ENCODE measurements at regions not wholly inside any gene's neighbourhood (a gene's known extent, or its start where the extent isn't known, plus 50 kb on each side); places are given as distances from the start of the nearest gene placed in this dataset.

DNA sequence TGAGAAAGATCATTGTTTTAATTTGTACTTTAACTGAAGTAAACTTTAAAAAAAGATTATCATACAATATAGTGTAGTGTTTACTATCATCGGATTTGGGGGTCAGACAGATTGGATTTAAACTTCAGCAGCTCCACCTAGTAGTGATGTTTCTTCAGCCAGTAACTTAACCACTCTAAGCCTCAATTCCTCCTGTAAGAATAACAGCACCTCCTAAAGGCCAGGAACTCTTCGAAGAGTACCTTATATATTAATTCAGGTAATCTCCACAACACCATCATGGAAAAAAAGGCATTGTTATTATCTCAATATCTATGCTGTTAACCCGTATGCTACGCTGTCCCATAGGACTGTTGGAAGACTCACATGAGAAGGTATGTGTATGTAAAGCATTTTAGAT lies 69.0 kb upstream of the DLGAP1 start:
- Histone ChIP-seq H3K9me3 (replicated peaks in 1 of 2; ENCODE audit: control insufficient read depth in 1 of 2, insufficient read depth in 1 of 2, low read length in 2 of 2) (peaks cover 10 to 13% of the 10 kb centered on the region in 2 donors), H3K4me3 (replicated peaks in 1 of 3; ENCODE audit: low read depth in 2 of 3, low read length in 3 of 3) (no peak overlapping the region), H3K36me3 (replicated peaks in 1 of 2; ENCODE audit: control insufficient read depth in 1 of 2, insufficient read depth in 2 of 2, low read length in 2 of 2) (no peaks in the 10 kb centered on the region), H3K4me1 (ENCODE audit: control insufficient read depth in 1 of 2, insufficient read depth in 2 of 2, low read length in 2 of 2) (no peaks in the 10 kb centered on the region), H3K27ac (ENCODE audit: low read depth in 1 of 2, low read length in 2 of 2) (no peak overlapping the region), H3K27me3 (ENCODE audit: control insufficient read depth in 2 of 2, insufficient read depth in 2 of 2, low read length in 2 of 2) (no peaks in the 10 kb centered on the region), H3K9ac (ENCODE audit: insufficient read depth, low read length, poor library complexity, severe bottlenecking) (no peak overlapping the region), H4K20me1 (ENCODE audit: insufficient read depth, low read length) (no peaks in the 10 kb centered on the region), H2AFZ (ENCODE audit: insufficient read depth, low read depth, low read length, poor library complexity, severe bottlenecking) (no peak overlapping the region), H3K79me2 (ENCODE audit: insufficient read depth, low read length) (no peaks in the 10 kb centered on the region), H3K4me2 (replicated peaks; ENCODE audit: extremely low read depth, low read length, poor library complexity, severe bottlenecking) (no peak overlapping the region)
- intact Hi-C loops (cut with micrococcal nuclease) = no loop called here
- WGBS (ENCODE audit: insufficient coverage) = no CpG with 5 or more reads among the region's 4 CpGs
- Mint-ChIP-seq H3K36me3 (no peaks in the 10 kb centered on the region), H3K27ac (no peak overlapping the region), H3K4me3 (no peak overlapping the region), H3K27me3 (ENCODE audit: low read depth in 3 of 3) (no peaks in the 10 kb centered on the region), H3K4me1 (no peaks in the 10 kb centered on the region), H3K9me3 (peaks cover 0 to 12% (median 6%) of the 10 kb centered on the region in 7 donors)
- no peak for DNase-seq
- TF ChIP-seq CTCF (IDR thresholded peaks at IDR 0.05) = no peak

DNA sequence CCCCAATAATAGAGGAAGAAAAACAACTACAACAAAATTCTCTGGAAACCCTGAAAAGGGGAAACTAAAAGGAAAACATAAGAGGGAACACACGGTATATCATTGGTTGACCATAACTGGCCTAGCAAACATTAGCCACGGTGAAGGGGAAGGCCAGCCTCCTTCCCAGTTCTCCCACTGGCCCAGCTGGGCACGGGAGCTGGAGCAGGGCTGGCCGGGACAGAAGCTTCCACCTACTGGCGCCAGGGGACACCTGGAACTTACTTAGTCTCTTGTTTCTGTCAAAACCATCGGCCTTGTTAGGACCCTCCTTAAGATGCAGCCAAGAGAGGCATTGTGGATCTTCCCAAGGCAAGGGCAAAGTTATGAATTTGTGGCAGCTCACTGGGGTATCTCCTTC lies 56.1 kb upstream of the DLGAP1 start:
- WGBS (ENCODE audit: insufficient coverage) = 92% methylated on average over 5 of the region's 6 CpGs
- no peaks in the 10 kb centered on the region for H3K27me3 Mint-ChIP-seq (ENCODE audit: low read depth in 3 of 3)
- H3K36me3 Mint-ChIP-seq = no peaks in the 10 kb centered on the region
- H3K4me1 ChIP-seq (ENCODE audit: control insufficient read depth in 1 of 2, insufficient read depth in 2 of 2, low read length in 2 of 2) = no peaks in the 10 kb centered on the region
- no peak overlapping the region for H2AFZ ChIP-seq (ENCODE audit: insufficient read depth, low read depth, low read length, poor library complexity, severe bottlenecking)
- TF ChIP-seq CTCF (IDR thresholded peaks at IDR 0.05) = no peak
- H3K27ac Mint-ChIP-seq = no peak overlapping the region
- no peak overlapping the region for H3K4me3 ChIP-seq (replicated peaks in 1 of 3; ENCODE audit: low read depth in 2 of 3, low read length in 3 of 3)
- peaks cover 15 to 18% of the 10 kb centered on the region in 2 donors for H3K9me3 ChIP-seq (replicated peaks in 1 of 2; ENCODE audit: control insufficient read depth in 1 of 2, insufficient read depth in 1 of 2, low read length in 2 of 2)
- no peak overlapping the region for H3K27ac ChIP-seq (ENCODE audit: low read depth in 1 of 2, low read length in 2 of 2)
- intact Hi-C loops (cut with micrococcal nuclease) = no loop called here
- no peak overlapping the region for H3K4me2 ChIP-seq (replicated peaks; ENCODE audit: extremely low read depth, low read length, poor library complexity, severe bottlenecking)
- no peaks in the 10 kb centered on the region for H4K20me1 ChIP-seq (ENCODE audit: insufficient read depth, low read length)
- H3K4me3 Mint-ChIP-seq = no peak overlapping the region
- H3K4me1 Mint-ChIP-seq = no peaks in the 10 kb centered on the region
- no peaks in the 10 kb centered on the region for H3K36me3 ChIP-seq (replicated peaks in 1 of 2; ENCODE audit: control insufficient read depth in 1 of 2, insufficient read depth in 2 of 2, low read length in 2 of 2)
- no peak for DNase-seq
- no peaks in the 10 kb centered on the region for H3K79me2 ChIP-seq (ENCODE audit: insufficient read depth, low read length)
- H3K9me3 Mint-ChIP-seq = peaks cover 7 to 22% (median 12%) of the 10 kb centered on the region in 7 donors
- no peak overlapping the region for H3K9ac ChIP-seq (ENCODE audit: insufficient read depth, low read length, poor library complexity, severe bottlenecking)
- no peaks in the 10 kb centered on the region for H3K27me3 ChIP-seq (ENCODE audit: control insufficient read depth in 2 of 2, insufficient read depth in 2 of 2, low read length in 2 of 2)
